Activated CD8-positive, alpha-beta T cell treated with anti-CD3 and anti-CD28 coated beads for 36 hours (primary cell): ENCODE measurements at regions not wholly inside any gene's neighbourhood (a gene's known extent, or its start where the extent isn't known, plus 50 kb on each side); places are given as distances from the start of the nearest gene placed in this dataset.

ENCODE experiments used
- ATAC-seq: fragments of 200-7000 bp; cut with Tn5 transposase; one replicate; pipeline ENCODE4 v1.10.0; 2021; ENCODE audit warnings: mild to moderate bottlenecking, moderate library complexity
- CTCF ChIA-PET: fragments of 350-600 bp; sonication (Branson Sonifier 250); formaldehyde crosslinking; loops from one replicate; lab custom pipeline; 2021; ENCODE audit warnings: antibody characterized with exemption; lab: Charles Lee
- POLR2A ChIA-PET: fragments of 350-600 bp; sonication (Branson Sonifier 250); formaldehyde crosslinking; loops from one replicate; lab custom pipeline; 2021; ENCODE audit warnings: antibody characterized with exemption; lab: Charles Lee
- DNase-seq: peaks from one replicate; pipeline ENCODE4 v3.0.0-alpha.2; 2020
- H3K27ac Mint-ChIP-seq: one replicate; pipeline ENCODE4 v1.8.0; 2021; ENCODE audit warnings: mild to moderate bottlenecking, mixed read lengths
- H3K27me3 Mint-ChIP-seq: one replicate; pipeline ENCODE4 v1.8.0; 2021; ENCODE audit warnings: mixed read lengths
- H3K36me3 Mint-ChIP-seq: one replicate; pipeline ENCODE4 v1.8.0; 2021; ENCODE audit warnings: low read depth, mixed read lengths
- H3K4me1 Mint-ChIP-seq: one replicate; pipeline ENCODE4 v1.8.0; 2021; ENCODE audit warnings: low read depth, mixed read lengths
- H3K4me3 Mint-ChIP-seq: one replicate; pipeline ENCODE4 v1.8.0; 2021; ENCODE audit warnings: mild to moderate bottlenecking, moderate library complexity, mixed read lengths
- H3K9me3 Mint-ChIP-seq: one replicate; pipeline ENCODE4 v1.8.0; 2021; ENCODE audit warnings: mixed read lengths
- intact Hi-C: fragments of 100-400 bp; cut with micrococcal nuclease; formaldehyde crosslinking; loops from one replicate; pipeline ENCODE4 v1.10.0; 2022
- TF ChIP-seq, protein P1 (sequence below): fragments of 200-600 bp; IDR thresholded peaks from one replicate; pipeline ENCODE4 v1.8.0; 2022; ENCODE audit warnings: antibody characterized with exemption, mild to moderate bottlenecking

DNA sequence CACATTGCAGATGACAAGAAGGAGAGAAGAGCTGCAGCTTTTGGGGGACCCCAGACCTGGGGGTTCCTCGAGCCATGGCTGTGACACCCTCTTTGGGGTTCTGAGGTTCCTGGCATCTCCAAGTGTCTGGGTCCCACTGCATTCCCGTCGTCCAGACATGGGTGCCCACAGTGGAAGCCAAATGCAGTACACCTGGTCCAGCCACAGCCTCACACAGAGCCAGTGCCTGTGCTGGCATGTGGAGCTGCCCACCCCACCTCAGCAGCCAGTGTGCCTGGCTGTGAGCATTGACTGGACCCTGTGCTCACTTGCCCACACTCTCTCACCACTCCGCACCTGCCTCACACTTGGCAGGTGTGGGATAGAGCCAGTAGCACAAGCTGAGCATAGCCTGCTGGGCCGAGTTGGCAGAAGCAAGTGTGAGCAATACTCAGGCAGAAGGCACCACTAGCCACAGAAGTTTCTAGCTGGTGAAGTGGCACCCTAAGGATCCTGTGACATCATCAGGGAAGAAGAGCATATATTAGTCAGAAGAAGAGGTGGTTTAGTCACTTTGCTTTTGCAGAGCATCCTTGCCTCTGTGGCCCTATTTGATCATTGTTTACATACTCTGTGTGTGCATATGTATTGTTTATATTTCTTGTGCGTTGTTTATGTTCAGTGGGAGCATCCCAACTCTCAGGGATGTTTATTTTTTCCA is 65.0 kb upstream of the MAGEB2 start:
- H3K36me3 Mint-ChIP-seq = no peaks in the 10 kb centered on the region
- no peaks in the 10 kb centered on the region for H3K4me1 Mint-ChIP-seq
- POLR2A ChIA-PET = no interaction called here
- no peaks in the 10 kb centered on the region for H3K9me3 Mint-ChIP-seq
- ATAC-seq (no peak), DNase-seq (no peak)
- no peak overlapping the region for H3K4me3 Mint-ChIP-seq
- H3K27ac Mint-ChIP-seq = no peak overlapping the region
- TF ChIP-seq, protein P1, sequence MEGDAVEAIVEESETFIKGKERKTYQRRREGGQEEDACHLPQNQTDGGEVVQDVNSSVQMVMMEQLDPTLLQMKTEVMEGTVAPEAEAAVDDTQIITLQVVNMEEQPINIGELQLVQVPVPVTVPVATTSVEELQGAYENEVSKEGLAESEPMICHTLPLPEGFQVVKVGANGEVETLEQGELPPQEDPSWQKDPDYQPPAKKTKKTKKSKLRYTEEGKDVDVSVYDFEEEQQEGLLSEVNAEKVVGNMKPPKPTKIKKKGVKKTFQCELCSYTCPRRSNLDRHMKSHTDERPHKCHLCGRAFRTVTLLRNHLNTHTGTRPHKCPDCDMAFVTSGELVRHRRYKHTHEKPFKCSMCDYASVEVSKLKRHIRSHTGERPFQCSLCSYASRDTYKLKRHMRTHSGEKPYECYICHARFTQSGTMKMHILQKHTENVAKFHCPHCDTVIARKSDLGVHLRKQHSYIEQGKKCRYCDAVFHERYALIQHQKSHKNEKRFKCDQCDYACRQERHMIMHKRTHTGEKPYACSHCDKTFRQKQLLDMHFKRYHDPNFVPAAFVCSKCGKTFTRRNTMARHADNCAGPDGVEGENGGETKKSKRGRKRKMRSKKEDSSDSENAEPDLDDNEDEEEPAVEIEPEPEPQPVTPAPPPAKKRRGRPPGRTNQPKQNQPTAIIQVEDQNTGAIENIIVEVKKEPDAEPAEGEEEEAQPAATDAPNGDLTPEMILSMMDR = no peak
- CTCF ChIA-PET = no interaction called here
- intact Hi-C loops = no loop called here
- no peaks in the 10 kb centered on the region for H3K27me3 Mint-ChIP-seq

DNA sequence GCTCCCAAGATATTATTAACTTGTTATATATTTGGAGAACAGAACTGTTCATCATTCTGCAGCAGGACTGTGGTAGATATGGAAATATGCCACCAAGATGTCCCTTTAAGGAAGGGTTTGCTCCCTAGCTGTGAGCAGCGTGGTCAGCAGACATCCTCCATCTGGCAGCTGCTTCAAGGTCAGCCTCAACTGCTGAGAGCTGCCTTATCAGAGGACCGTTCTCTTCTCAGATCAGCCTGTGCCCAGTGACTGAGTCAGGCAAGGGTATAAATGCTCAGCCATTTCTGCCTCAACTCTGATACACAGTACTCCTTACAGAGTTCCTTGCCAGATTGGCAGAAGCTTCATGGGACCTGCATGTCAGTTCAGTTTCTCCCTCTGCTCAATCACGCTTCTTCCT is 63.4 kb upstream of the MAGEB2 start:
- no peaks in the 10 kb centered on the region for H3K4me1 Mint-ChIP-seq
- no peaks in the 10 kb centered on the region for H3K27me3 Mint-ChIP-seq
- no peak for ATAC-seq
- intact Hi-C loops = no loop called here
- H3K4me3 Mint-ChIP-seq = no peak overlapping the region
- no peak overlapping the region for H3K27ac Mint-ChIP-seq
- TF ChIP-seq, protein P1 = no peak
- DNase-seq = no peak
- ChIA-PET POLR2A (no interaction called here), CTCF (no interaction called here)
- no peaks in the 10 kb centered on the region for H3K36me3 Mint-ChIP-seq
- no peaks in the 10 kb centered on the region for H3K9me3 Mint-ChIP-seq

DNA sequence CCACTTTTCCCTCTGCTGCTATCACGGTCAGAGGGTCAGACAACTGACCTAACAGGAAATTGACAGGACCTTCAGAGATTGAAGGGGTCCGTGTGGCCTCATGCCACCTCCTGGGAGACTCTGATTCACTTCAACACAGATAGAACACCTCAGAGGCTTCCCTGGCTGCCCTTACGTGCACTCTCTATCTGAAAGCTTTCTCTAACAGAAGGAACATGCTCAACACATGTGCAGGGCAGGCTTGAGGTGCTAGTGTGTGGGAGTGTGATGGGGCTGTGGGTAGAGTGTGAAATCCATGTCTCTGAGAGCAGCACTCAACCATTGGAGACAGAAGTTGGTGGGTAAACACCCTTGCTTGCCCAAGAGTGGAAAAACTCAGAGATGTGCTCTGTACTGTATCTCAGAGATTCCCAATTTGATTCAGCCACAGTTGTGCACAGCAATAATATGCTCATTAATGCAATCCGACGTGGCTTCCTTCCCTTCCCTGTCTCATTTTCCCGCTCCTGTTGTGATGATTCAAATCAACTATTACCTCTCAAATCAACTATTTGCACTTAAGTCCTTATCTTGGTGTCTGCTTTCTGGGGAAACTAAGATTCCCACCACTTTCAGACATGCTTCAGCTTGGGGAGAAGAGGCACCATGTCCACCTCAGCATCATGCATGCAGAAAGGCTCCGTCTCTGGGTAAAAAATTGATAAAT is 62.0 kb upstream of the MAGEB2 start:
- Mint-ChIP-seq H3K9me3 (no peaks in the 10 kb centered on the region), H3K27ac (no peak overlapping the region), H3K4me1 (no peaks in the 10 kb centered on the region), H3K4me3 (no peak overlapping the region), H3K36me3 (no peaks in the 10 kb centered on the region), H3K27me3 (no peaks in the 10 kb centered on the region)
- POLR2A ChIA-PET = no interaction called here
- intact Hi-C loops = no loop called here
- DNase-seq (no peak), ATAC-seq (no peak)
- CTCF ChIA-PET = no interaction called here
- TF ChIP-seq, protein P1 = no peak

DNA sequence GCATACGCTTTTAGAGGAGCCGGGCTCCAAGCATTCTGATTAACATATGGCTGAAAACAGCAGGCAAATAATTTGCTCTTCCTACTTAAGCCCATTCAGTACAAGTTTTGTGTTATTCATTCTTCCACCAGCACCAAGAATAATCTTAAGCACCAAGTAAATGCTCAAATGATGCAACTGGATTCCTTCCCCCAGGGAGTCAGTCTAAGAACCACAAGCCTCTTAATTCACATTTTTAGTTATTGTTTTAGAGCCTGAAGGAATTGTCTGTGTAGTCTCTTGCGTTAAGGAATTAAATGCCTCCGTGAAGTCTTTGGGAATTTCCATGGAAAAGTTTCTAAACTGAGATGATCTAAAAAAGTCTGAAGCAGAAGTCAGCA is 61.5 kb upstream of the MAGEB2 start:
- Mint-ChIP-seq H3K4me1 (no peaks in the 10 kb centered on the region), H3K9me3 (no peaks in the 10 kb centered on the region)
- POLR2A ChIA-PET = no interaction called here

DNA sequence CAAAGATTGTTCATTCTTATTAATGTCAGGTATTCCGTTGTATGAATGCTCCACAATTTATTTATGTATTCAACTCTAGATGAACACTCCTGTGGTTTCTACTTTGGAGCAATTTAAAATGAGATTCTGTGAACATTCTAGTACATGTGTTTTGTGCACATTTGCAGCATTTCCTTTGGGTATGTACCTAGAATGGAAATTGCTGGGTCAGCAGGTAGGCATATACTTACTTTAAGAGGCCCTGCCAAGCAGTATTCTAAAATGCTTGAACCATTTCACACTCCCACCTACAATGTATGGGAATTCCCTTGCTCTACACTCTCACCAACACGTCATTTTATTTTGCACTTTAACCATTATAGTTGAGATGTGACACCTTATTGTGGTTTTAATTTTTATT is 59.4 kb upstream of the MAGEB2 start:
- intact Hi-C loops = no loop called here
- ChIA-PET CTCF (no interaction called here), POLR2A (no interaction called here)
- TF ChIP-seq, protein P1 = no peak
- H3K4me3 Mint-ChIP-seq = no peak overlapping the region
- no peaks in the 10 kb centered on the region for H3K4me1 Mint-ChIP-seq
- H3K9me3 Mint-ChIP-seq = no peaks in the 10 kb centered on the region
- H3K27ac Mint-ChIP-seq = no peak overlapping the region
- DNase-seq = no peak
- H3K27me3 Mint-ChIP-seq = no peaks in the 10 kb centered on the region
- H3K36me3 Mint-ChIP-seq = no peaks in the 10 kb centered on the region
- no peak for ATAC-seq

More for the DNA sequence above, 61.5 kb upstream of the MAGEB2 start:
- no peak overlapping the region for H3K27ac Mint-ChIP-seq
- CTCF ChIA-PET = no interaction called here
- ATAC-seq = no peak
- no peaks in the 10 kb centered on the region for H3K27me3 Mint-ChIP-seq
- DNase-seq = no peak
- TF ChIP-seq, protein P1 = no peak
- no peaks in the 10 kb centered on the region for H3K36me3 Mint-ChIP-seq
- intact Hi-C loops = no loop called here
- H3K4me3 Mint-ChIP-seq = no peak overlapping the region
